ENCODE measurements at regions not wholly inside any gene's neighbourhood (a gene's known extent, or its start where the extent isn't known, plus 50 kb on each side); places are given as distances from the start of the nearest gene placed in this dataset.
"Not testable (repeated sequence)": the region's sequence is repeated elsewhere in the genome, so short reads cannot be mapped to it uniquely, and the experiment has no call there.

DNA sequence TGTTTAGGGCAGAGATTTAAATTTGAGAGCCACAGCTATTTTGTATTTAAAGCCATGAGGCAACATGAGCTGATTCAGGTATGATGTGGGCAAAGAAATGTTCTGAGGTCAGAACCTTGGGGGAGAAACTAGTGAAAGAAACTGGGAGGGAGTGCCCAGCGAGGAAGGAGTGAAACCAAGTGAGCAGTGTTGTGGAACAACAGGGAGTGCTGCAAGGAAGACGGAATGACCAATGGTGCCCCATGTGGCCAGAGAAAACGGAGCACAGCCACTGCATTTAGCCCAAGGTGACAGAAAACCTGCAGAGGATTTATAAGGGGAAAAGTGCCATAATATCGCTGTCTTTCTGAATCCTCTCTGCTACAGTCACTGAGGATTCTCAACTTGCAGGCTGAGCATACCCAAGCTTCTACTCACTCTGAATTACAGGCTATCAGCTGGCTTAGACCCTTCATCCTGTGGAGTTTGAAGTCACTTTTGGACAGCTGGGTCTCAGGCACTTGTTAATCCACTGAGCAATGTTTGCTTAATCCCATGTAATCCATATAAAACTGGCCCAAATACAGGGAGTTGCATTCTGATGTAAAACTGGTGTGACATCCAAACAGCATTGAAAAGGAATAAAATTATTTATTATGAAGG, 777.3 kb downstream of the CCSER2 start:
- Mint-ChIP-seq H3K36me3 (ENCODE audit: low read depth) (no peaks in the 10 kb centered on the region), H3K4me1 (no peaks in the 10 kb centered on the region), H3K4me3 (no peak overlapping the region), H3K9me3 (no peaks in the 10 kb centered on the region), H3K27ac (no peak overlapping the region), H3K27me3 (no peaks in the 10 kb centered on the region)
- DNase-seq, result no peak
- ATAC-seq, result no peak

DNA sequence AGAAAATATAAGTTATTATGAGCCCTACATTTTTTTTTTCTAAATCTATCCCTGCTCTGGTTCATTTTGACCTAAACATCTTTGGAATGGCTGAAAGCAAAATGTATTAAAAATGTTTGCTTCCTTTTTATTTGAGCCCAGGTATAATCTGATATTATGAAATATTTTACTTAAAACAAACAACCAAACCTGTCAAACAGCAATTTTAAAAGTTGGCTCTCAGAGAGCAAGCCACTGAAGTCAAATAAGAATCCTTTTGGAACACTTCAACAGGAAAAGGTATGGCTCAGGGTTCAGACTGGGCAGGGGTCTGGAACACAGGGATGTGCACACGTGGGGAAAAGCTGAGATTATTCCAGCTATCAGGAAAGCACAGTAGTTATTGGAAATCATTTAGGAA, 782.9 kb downstream of the CCSER2 start:
- no peak for DNase-seq
- no peak for ATAC-seq
- Mint-ChIP-seq H3K4me1 (no peaks in the 10 kb centered on the region), H3K27ac (no peak overlapping the region), H3K4me3 (no peak overlapping the region), H3K27me3 (no peaks in the 10 kb centered on the region), H3K9me3 (no peaks in the 10 kb centered on the region), H3K36me3 (ENCODE audit: low read depth) (no peaks in the 10 kb centered on the region)

DNA sequence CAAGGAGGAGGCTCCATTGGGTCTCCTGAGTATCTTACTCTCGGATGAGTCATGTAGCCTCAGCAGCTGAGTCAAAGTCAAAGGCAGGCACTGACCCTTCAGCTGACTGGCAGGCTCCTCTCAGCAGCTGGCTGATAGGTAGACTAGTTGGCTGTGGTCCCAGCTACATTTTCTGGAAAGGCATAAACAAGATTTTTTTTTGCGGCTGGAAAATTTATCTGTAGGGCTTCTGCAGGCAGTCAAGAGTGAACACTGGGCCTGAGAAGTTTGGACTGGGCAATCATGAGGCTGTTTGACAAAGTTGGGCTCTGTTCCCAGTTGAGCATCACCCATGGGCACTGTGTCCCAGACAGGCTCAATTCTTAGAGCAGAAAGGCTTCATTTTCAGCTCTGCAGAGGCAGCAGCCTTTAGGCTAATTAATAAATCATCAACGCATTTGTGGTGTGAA, 796.2 kb downstream of the CCSER2 start:
- H3K9me3 Mint-ChIP-seq, result peaks cover 5% of the 10 kb centered on the region
- ATAC-seq, result no peak
- H3K27me3 Mint-ChIP-seq, result no peaks in the 10 kb centered on the region
- no peak overlapping the region for H3K4me3 Mint-ChIP-seq
- H3K4me1 Mint-ChIP-seq, result no peaks in the 10 kb centered on the region
- no peak for DNase-seq
- H3K27ac Mint-ChIP-seq, result no peak overlapping the region
- H3K36me3 Mint-ChIP-seq (ENCODE audit: low read depth), result no peaks in the 10 kb centered on the region

DNA sequence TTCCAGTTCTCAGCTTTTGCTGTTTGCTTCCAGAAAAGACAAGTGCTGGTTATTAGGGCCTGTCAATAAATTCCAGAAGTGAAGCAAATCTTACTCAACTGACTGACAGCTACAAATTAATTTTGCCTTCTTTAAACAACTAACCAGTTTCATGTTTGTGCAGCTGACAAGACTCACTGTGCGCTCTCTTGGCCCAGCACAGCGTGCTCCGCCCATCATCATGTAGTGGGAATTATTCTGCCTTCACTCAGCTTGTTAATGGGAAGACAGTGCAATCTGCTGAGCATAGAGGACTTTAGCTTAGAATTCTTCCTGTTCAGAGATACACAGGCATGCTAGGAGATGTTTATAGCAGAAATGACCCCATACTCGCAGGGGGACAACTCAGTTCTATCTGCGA, 808.9 kb downstream of the CCSER2 start:
- Mint-ChIP-seq H3K4me3 (no peak overlapping the region), H3K27ac (no peak overlapping the region)
- ATAC-seq, result no peak

DNA sequence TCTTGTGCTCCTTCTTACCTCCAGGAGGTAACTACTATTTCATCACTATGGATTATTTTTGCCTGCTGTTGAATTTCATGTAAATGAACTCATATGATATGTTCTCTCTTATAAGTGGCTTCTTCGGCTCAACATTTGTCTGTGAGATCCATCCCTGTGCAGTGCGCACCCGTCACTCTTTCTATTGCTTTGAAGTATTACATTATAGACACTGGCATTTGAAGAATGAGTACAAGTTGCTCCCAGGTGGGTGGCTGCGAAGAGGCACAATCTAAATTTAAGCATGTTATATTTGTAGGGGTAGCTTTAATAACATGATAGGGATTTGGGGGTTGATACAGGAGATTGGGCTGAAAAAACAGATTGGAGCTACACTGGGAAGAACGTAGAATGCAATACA, 809.7 kb downstream of the CCSER2 start:
- Mint-ChIP-seq H3K36me3 (ENCODE audit: low read depth) (no peaks in the 10 kb centered on the region), H3K9me3 (no peaks in the 10 kb centered on the region), H3K4me1 (no peaks in the 10 kb centered on the region), H3K4me3 (no peak overlapping the region), H3K27me3 (no peaks in the 10 kb centered on the region), H3K27ac (no peak overlapping the region)
- ATAC-seq (no peak), DNase-seq (no peak)

More for the DNA sequence above, 808.9 kb downstream of the CCSER2 start:
- Mint-ChIP-seq H3K4me1 (no peaks in the 10 kb centered on the region), H3K27me3 (no peaks in the 10 kb centered on the region), H3K9me3 (no peaks in the 10 kb centered on the region), H3K36me3 (ENCODE audit: low read depth) (no peaks in the 10 kb centered on the region)
- DNase-seq, result no peak

DNA sequence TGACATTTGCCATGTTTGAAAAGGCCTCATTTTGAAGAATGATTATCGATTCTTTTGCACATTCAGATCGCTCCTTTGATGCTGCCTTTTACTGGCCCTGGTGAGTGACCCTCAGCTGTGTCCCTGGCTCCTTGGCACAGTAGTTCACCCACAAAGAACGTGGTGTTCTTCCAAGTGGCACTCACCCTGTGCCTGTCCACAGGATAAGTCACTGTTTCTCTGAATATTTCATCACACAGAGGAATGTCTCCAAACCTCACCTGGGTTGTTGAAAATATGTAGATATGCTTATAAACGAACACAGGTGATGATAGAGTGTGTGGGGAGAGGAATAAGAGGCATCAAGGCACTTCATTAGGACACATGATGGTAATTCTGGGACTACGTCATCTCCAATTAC, 810.7 kb downstream of the CCSER2 start:
- H3K9me3 Mint-ChIP-seq, result no peaks in the 10 kb centered on the region
- H3K27ac Mint-ChIP-seq, result no peak overlapping the region
- ATAC-seq (no peak), DNase-seq (no peak)
- H3K4me3 Mint-ChIP-seq, result no peak overlapping the region
- no peaks in the 10 kb centered on the region for H3K27me3 Mint-ChIP-seq
- H3K36me3 Mint-ChIP-seq (ENCODE audit: low read depth), result no peaks in the 10 kb centered on the region
- no peaks in the 10 kb centered on the region for H3K4me1 Mint-ChIP-seq

DNA sequence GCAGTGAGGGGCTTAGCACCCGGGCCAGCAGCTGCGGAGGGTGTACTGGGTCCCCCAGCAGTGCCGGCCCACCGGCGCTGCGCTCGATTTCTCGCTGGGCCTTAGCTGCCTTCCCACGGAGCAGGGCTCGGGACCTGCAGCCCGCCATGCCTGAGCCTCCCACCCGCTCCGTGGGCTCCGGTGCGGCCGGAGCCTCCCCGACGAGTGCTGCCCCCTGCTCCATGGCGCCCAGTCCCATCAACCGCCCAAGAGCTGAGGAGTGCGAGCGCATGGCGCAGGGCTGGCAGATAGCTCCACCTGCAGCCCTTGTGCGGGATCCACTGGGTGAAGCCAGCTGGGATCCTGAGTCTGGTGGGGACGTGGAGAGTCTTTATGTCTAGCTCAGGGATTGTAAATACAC, 813.1 kb downstream of the CCSER2 start:
- H3K27ac Mint-ChIP-seq; ATAC-seq; H3K36me3 Mint-ChIP-seq (ENCODE audit: low read depth); DNase-seq; H3K4me1 Mint-ChIP-seq; H3K9me3 Mint-ChIP-seq; H3K27me3 Mint-ChIP-seq; H3K4me3 Mint-ChIP-seq: not testable (repeated sequence)

DNA sequence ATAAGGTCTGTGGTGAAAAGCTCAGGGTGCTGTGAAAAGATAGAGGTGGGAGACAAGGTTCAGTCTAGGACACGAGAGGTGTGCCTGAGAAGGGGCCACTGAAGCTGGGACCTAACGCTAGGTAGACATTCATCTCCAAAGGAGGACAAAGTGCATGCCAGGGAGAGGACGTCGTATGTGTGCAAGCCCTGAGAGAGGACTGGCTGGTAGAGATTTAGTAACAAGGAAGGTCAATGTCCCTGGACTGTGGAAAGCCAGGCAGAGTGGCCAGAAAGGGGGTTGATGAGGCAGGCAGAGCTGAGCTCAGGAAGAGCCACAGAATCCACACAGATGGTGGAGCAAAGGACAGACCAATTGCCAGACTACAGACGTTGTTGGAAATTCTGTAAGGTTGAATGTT, 817.6 kb downstream of the CCSER2 start:
- ATAC-seq, result no peak
- Mint-ChIP-seq H3K27ac (no peak overlapping the region), H3K9me3 (no peaks in the 10 kb centered on the region), H3K4me1 (no peaks in the 10 kb centered on the region), H3K36me3 (ENCODE audit: low read depth) (no peaks in the 10 kb centered on the region), H3K4me3 (no peak overlapping the region), H3K27me3 (no peaks in the 10 kb centered on the region)
- DNase-seq, result no peak

DNA sequence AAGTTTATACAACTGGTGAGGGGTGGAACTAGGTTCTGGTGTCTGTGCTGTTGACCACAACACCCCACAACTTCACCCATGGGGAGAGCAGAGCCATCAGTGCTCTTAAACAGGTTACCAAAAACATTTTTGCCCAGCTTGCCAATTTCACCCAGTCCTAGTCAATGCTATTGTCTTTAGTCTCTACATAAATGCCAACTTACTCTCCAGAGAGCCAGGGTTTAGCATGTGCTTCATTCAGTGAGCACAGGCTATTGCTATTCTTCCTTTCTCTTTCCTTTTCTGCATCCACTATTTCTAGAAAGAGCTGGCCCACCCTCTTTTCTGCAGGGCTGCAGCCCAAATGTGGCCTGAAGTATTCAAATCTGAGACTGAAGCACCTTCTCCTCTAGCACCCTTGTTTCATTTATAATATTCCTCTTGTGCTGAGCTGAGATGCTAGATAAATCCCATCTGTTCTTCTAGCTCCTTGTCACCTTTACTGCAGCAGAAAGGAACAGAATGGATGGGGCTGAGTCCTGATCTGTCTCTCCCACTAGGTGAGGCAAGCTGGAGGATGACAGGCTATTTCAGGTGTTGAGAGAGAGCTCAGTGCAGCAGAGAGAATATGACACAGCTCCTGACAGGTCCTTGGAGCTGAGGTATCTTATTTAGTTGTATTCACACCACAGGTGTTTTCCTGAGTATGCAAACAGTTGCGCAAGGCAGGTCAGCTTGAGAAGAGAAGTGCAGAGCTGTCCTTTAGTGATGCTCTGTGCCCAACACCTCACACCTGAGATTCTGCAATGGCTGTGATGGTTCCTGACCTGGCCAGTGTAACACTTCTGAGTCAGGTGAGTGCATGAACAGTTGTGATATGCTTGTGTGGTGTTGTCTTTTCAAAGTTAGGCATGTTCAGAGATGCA, 819.2 kb downstream of the CCSER2 start:
- H3K4me3 Mint-ChIP-seq, result no peak overlapping the region
- H3K4me1 Mint-ChIP-seq, result no peaks in the 10 kb centered on the region
- no peaks in the 10 kb centered on the region for H3K27me3 Mint-ChIP-seq
- ATAC-seq, result no peak
- no peak for DNase-seq
- H3K27ac Mint-ChIP-seq, result no peak overlapping the region
- no peaks in the 10 kb centered on the region for H3K36me3 Mint-ChIP-seq (ENCODE audit: low read depth)
- no peaks in the 10 kb centered on the region for H3K9me3 Mint-ChIP-seq

DNA sequence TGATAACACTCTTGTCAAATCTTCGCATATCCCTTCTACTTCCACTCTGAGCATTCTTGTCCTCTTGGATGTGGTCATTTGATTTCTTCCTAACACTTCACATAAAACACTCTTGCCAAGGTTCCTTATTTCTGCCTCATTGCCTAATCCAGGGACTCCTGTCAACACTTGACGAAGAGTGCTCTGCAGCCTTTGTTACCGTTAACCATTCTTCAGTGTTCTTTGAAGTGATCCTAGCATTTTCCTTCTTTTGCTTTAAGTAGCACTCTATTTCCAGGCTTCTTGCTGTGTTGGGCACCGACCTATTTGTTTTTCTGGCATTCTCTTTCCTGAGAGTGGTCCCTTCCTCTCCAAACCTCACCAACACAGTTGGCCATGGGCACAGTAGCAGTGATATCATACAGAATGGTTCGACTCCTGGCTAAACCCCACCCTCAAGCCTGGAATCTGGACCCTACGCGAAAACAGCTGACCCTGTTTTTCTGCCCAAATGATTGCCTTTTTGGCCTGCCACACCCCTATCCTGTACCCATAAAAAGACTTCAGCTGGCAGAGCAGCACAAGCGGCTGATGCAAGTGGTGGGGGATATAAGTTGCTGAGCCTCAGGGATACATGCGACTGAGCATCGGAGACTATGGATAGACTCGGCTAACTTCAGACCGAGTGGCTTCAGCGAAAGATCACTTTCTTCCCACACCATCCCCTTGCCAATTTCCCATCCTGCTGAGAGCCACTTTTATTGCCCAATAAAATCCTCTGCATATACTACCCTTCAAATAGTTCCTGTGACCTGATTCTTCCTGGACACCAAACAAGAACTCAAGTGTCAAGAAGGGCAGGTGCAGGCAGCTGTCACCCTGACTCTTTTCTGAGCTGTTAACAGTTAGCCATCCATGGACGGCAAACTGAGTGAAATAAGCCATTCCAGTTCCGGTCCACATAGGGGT, 820.6 kb downstream of the CCSER2 start:
- ATAC-seq, result no peak
- DNase-seq, result no peak
- Mint-ChIP-seq H3K9me3 (no peaks in the 10 kb centered on the region), H3K4me3 (no peak overlapping the region), H3K27ac (no peak overlapping the region), H3K36me3 (ENCODE audit: low read depth) (no peaks in the 10 kb centered on the region), H3K4me1 (no peaks in the 10 kb centered on the region), H3K27me3 (no peaks in the 10 kb centered on the region)

DNA sequence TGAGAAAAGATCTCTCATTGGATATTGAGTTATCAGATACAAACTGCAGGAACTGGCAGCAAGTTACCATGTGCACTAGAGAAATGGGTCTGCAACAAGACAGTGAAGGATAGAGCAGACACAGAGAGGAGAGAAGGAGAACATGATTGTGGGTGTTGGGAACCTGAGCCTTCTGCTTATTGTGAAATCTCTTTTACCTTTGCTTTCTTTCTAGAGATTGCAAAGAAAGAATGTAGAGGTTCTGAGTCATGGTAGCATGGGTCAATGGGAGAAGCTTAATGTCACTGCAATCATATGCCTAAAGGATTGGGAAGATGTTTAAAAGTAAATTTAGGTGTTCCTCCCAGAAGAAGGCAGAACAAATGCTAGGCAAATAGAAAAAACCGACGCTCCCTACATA, 821.4 kb downstream of the CCSER2 start:
- H3K4me1 Mint-ChIP-seq, result no peaks in the 10 kb centered on the region
- no peaks in the 10 kb centered on the region for H3K36me3 Mint-ChIP-seq (ENCODE audit: low read depth)
- no peak overlapping the region for H3K4me3 Mint-ChIP-seq
- no peak overlapping the region for H3K27ac Mint-ChIP-seq
- DNase-seq, result no peak
- no peak for ATAC-seq
- H3K9me3 Mint-ChIP-seq, result no peaks in the 10 kb centered on the region
- H3K27me3 Mint-ChIP-seq, result no peaks in the 10 kb centered on the region

DNA sequence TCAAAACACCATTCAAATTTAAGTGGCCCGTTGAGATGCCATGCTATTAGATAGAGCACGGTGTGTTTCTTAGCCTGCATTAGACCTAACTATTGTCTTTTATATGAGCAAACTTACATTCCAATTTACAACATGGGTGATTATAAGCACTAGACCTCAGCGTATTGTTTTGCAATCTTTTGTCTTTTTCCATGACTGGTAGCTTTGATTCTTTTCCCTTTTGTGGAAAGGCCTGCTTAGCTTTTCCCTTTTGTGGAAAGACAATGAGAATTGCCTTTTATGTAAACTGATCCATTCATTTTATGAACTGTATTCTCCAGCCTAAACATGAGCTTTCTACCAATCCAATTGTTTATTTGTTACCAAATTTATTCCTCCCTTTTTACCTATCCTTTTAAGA, 823.1 kb downstream of the CCSER2 start:
- no peaks in the 10 kb centered on the region for H3K4me1 Mint-ChIP-seq
- ATAC-seq (no peak), DNase-seq (no peak)
- no peaks in the 10 kb centered on the region for H3K27me3 Mint-ChIP-seq
- H3K36me3 Mint-ChIP-seq (ENCODE audit: low read depth), result no peaks in the 10 kb centered on the region
- no peaks in the 10 kb centered on the region for H3K9me3 Mint-ChIP-seq
- H3K4me3 Mint-ChIP-seq, result no peak overlapping the region
- no peak overlapping the region for H3K27ac Mint-ChIP-seq

DNA sequence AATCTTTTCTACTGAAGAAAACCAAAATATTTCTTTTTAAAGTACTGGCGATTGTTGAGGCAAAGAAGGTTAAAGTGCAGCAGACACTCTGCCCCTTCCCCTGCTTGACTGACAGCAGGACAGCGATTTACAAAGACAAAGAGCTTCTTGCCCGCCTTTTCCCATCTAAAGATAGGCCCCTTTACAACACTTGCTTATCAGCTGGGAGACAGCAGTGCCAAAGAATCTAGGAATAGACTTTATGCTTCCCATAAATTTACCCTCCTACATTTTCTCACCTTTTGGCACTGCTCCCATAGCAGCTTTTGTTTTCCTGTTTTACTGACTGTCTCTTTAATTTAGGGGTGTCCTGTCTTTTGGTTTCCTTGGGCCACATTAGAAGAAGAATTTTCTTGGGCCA, 824.1 kb downstream of the CCSER2 start:
- H3K27ac Mint-ChIP-seq, result no peak overlapping the region
- ATAC-seq (no peak), DNase-seq (no peak)
- no peaks in the 10 kb centered on the region for H3K36me3 Mint-ChIP-seq (ENCODE audit: low read depth)
- H3K4me3 Mint-ChIP-seq, result no peak overlapping the region
- no peaks in the 10 kb centered on the region for H3K4me1 Mint-ChIP-seq
- no peaks in the 10 kb centered on the region for H3K9me3 Mint-ChIP-seq
- no peaks in the 10 kb centered on the region for H3K27me3 Mint-ChIP-seq

DNA sequence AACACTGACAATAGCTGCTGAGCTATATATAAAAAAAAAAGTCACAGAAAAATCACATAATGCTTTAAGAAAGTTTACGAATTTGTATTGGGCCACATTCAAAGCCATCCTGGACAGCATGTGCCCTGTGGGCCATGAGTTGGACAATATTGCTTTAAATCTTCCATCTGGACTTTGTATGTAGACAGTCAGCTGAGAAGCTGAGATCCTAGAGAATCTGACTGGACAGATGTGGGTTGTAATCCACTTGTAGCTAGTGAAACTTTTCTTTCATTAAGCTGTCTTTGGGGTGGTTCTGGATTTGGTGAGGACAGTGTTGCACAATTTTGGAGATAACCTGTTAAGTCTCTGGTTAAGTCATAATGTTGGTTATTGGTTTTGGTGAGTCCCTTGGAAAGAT, 824.5 kb downstream of the CCSER2 start:
- no peaks in the 10 kb centered on the region for H3K4me1 Mint-ChIP-seq
- no peak overlapping the region for H3K4me3 Mint-ChIP-seq
- no peaks in the 10 kb centered on the region for H3K27me3 Mint-ChIP-seq
- DNase-seq (no peak), ATAC-seq (no peak)
- H3K27ac Mint-ChIP-seq, result no peak overlapping the region
- H3K9me3 Mint-ChIP-seq, result no peaks in the 10 kb centered on the region
- H3K36me3 Mint-ChIP-seq (ENCODE audit: low read depth), result no peaks in the 10 kb centered on the region
